Natural killer cell treated with Interleukin-12 subunit alpha and Interleukin-12 subunit beta and Interleukin-15 and Interleukin-18, amount 100 ng/mL, for 72 hours (primary cell): ENCODE measurements at regions not wholly inside any gene's neighbourhood (a gene's known extent, or its start where the extent isn't known, plus 50 kb on each side); places are given as distances from the start of the nearest gene placed in this dataset.
"Not testable (repeated sequence)": the region's sequence is repeated elsewhere in the genome, so short reads cannot be mapped to it uniquely, and the experiment has no call there.

ENCODE experiments used
- ATAC-seq, 2 donors: fragments of 150-1000 bp; cut with Tn5 transposase in 1 of 2; sonication (Bioruptor Pico), chemical (Tn5 transposase) in 1 of 2; 2 replicates each; pipeline ENCODE4 v1.10.0; 2021
- DNase-seq: peaks from one replicate; pipeline ENCODE4 v3.0.0; 2022; ENCODE audit warnings: low spot score
- H3K27ac Mint-ChIP-seq, 2 donors: 1 replicate in 1 of 2; 2 replicates in 1 of 2; pipeline ENCODE4 v1.8.0; 2022; ENCODE audit warnings: mixed read lengths in 2 of 2, mild to moderate bottlenecking in 1 of 2, moderate library complexity in 1 of 2
- H3K27me3 Mint-ChIP-seq, 2 donors: 1 replicate in 1 of 2; 2 replicates in 1 of 2; pipeline ENCODE4 v1.8.0; 2022; ENCODE audit warnings: mixed read lengths in 2 of 2
- H3K36me3 Mint-ChIP-seq: one replicate; pipeline ENCODE4 v1.8.0; 2022; ENCODE audit warnings: mixed read lengths
- H3K4me1 Mint-ChIP-seq, 2 donors: 1 replicate in 1 of 2; 2 replicates in 1 of 2; pipeline ENCODE4 v1.8.0; 2022; ENCODE audit warnings: low read depth in 2 of 2, mixed read lengths in 2 of 2, mild to moderate bottlenecking in 1 of 2
- H3K4me3 Mint-ChIP-seq: one replicate; pipeline ENCODE4 v1.8.0; 2022; ENCODE audit warnings: mixed read lengths
- H3K9me3 Mint-ChIP-seq: 2 replicates; pipeline ENCODE4 v1.8.0; 2022; ENCODE audit warnings: mixed read lengths

DNA sequence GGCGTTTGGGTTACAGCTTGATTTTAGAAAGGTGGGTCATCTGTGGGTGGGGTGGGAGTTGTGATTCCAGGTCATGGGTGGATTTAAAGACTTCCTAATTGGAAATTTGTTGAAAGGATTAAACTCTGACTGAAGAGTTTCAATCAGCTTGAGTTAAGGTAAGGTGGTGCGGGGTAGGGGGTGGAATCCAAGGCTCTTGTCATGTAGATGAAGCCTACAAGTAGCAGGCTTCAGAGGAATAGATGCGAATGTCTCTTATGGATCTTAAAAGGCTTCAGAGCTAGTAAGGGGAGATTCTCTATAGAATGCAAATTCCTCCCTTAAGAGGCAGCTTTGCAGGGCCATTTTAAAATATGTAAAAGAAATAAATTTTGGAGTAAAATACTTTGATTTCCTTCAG lies 645.3 kb downstream of the FRK start:
- Mint-ChIP-seq H3K27me3 (no peaks in the 10 kb centered on the region), H3K36me3 (no peaks in the 10 kb centered on the region), H3K4me1 (no peaks in the 10 kb centered on the region), H3K9me3 (peaks cover 12% of the 10 kb centered on the region), H3K4me3 (no peak overlapping the region), H3K27ac (no peak overlapping the region)
- DNase-seq (no peak), ATAC-seq (no peak)

DNA sequence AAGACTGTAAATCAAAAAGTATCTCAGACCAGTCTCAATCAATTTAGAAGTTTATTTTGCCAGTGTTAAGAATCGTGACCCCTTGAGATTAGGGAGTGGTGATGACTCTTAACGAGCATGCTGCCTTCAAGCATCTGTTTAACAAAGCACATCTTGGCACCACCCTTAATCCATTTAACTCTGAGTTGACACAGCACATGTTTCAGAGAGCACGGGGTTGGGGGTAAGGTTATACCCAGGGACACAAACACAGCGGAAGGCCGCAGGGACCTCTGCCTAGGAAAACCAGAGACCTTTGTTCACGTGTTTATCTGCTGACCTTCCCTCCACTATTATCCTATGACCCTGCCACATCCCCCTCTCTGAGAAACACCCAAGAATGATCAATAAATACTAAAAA lies 645.8 kb downstream of the FRK start:
- H3K27ac Mint-ChIP-seq, H3K27me3 Mint-ChIP-seq, DNase-seq, H3K4me3 Mint-ChIP-seq, H3K4me1 Mint-ChIP-seq, ATAC-seq, H3K36me3 Mint-ChIP-seq: not testable (repeated sequence)
- H3K9me3 Mint-ChIP-seq: peaks cover 13% of the 10 kb centered on the region

GRCh38 chr6:115411756-115412155 lies 648.9 kb downstream of the FRK start:
- Mint-ChIP-seq H3K27me3 (no peaks in the 10 kb centered on the region), H3K27ac (no peak overlapping the region)

GRCh38 chr6:115404446-115404845 lies 656.2 kb downstream of the FRK start:
- Mint-ChIP-seq H3K4me1 (no peaks in the 10 kb centered on the region), H3K36me3 (peaks cover 5% of the 10 kb centered on the region), H3K27me3 (no peaks in the 10 kb centered on the region), H3K9me3 (peaks cover 14% of the 10 kb centered on the region), H3K4me3 (no peak overlapping the region), H3K27ac (no peak overlapping the region)
- DNase-seq: no peak
- ATAC-seq: no peak

More at GRCh38 chr6:115411756-115412155, 648.9 kb downstream of the FRK start:
- no peaks in the 10 kb centered on the region for H3K36me3 Mint-ChIP-seq
- H3K4me3 Mint-ChIP-seq: no peak overlapping the region
- H3K9me3 Mint-ChIP-seq: peaks cover 13% of the 10 kb centered on the region
- H3K4me1 Mint-ChIP-seq: no peaks in the 10 kb centered on the region
- ATAC-seq (no peak), DNase-seq (no peak)

GRCh38 chr6:115398607-115399006 lies 662.1 kb downstream of the FRK start:
- ATAC-seq: no peak
- no peak overlapping the region for H3K4me3 Mint-ChIP-seq
- H3K27ac Mint-ChIP-seq: no peak overlapping the region
- H3K4me1 Mint-ChIP-seq: no peaks in the 10 kb centered on the region
- peaks cover 16% of the 10 kb centered on the region for H3K9me3 Mint-ChIP-seq
- H3K36me3 Mint-ChIP-seq: peaks cover 4% of the 10 kb centered on the region
- DNase-seq: no peak
- H3K27me3 Mint-ChIP-seq: no peaks in the 10 kb centered on the region

GRCh38 chr6:115396112-115396906 lies 664.4 kb downstream of the FRK start:
- no peaks in the 10 kb centered on the region for H3K4me1 Mint-ChIP-seq
- peaks cover 33% of the 10 kb centered on the region for H3K9me3 Mint-ChIP-seq
- no peak for ATAC-seq
- no peak overlapping the region for H3K4me3 Mint-ChIP-seq
- no peaks in the 10 kb centered on the region for H3K27me3 Mint-ChIP-seq
- H3K36me3 Mint-ChIP-seq: peaks cover 17% of the 10 kb centered on the region
- H3K27ac Mint-ChIP-seq: no peak overlapping the region
- DNase-seq: no peak

- Mint-ChIP-seq H3K27ac (no peak overlapping the region), H3K4me3 (no peak overlapping the region), H3K36me3 (peaks cover 21% of the 10 kb centered on the region), H3K9me3 (peaks cover 42% of the 10 kb centered on the region), H3K4me1 (no peaks in the 10 kb centered on the region), H3K27me3 (no peaks in the 10 kb centered on the region)
- no peak for DNase-seq
- ATAC-seq: no peak
These were observed 666.9 kb downstream of the FRK start for GRCh38 chr6:115393821-115394220.

- no peaks in the 10 kb centered on the region for H3K4me1 Mint-ChIP-seq
- peaks cover 5% of the 10 kb centered on the region for H3K36me3 Mint-ChIP-seq
- H3K9me3 Mint-ChIP-seq: peaks cover 18% of the 10 kb centered on the region
- no peak overlapping the region for H3K4me3 Mint-ChIP-seq
- DNase-seq: no peak
- no peak for ATAC-seq
- no peaks in the 10 kb centered on the region for H3K27me3 Mint-ChIP-seq
- no peak overlapping the region for H3K27ac Mint-ChIP-seq
These were observed 690.5 kb downstream of the FRK start for GRCh38 chr6:115370202-115370601.

DNA sequence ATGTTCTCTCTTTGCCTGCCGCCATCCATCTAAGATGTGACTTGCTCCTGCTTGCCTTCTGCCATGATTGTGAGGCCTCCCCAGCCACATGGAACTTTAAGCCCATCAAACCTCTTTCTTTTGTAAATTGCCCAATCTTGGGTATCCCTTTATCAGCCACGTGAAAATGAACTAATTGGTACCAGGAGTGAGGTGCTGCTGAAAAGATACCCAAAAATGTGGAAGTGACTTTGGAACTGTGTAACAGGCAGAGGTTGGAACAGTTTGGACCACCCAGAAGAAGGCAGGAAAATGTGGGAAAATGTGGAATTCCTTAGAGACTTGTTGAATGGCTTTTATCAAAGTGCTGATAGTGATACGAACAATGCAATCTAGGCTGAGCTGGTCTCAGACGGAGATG lies 694.9 kb downstream of the FRK start:
- Mint-ChIP-seq H3K27me3 (no peaks in the 10 kb centered on the region), H3K4me3 (no peak overlapping the region), H3K27ac (no peak overlapping the region), H3K4me1 (no peaks in the 10 kb centered on the region), H3K9me3 (peaks cover 15% of the 10 kb centered on the region), H3K36me3 (peaks cover 5% of the 10 kb centered on the region)
- ATAC-seq: no peak
- no peak for DNase-seq

DNA sequence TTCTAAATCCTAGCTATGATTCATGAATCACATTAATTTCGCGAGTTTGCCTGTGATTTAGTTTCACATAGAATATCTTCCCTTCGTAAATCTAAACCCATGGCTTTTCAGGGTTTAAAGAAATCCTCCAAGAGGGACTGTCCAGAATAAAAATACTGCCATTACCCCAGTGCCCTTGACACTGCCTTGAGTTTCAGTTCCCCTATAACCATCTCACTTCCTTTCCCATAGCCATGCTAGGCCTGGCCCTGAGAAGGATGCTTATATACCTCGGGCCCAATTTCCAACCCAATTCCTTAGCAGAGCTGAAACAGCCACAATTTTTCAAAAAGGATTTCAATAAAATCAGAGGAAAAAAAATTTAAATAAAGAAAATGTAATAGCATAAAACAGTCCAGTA lies 697.3 kb downstream of the FRK start:
- H3K4me1 Mint-ChIP-seq: no peaks in the 10 kb centered on the region
- H3K9me3 Mint-ChIP-seq: peaks cover 22% of the 10 kb centered on the region
- DNase-seq: no peak
- H3K27me3 Mint-ChIP-seq: no peaks in the 10 kb centered on the region
- no peak overlapping the region for H3K4me3 Mint-ChIP-seq
- no peak overlapping the region for H3K27ac Mint-ChIP-seq
- ATAC-seq: no peak
- H3K36me3 Mint-ChIP-seq: peaks cover 5% of the 10 kb centered on the region

GRCh38 chr6:115362234-115362633 lies 698.5 kb downstream of the FRK start:
- Mint-ChIP-seq H3K4me1 (no peaks in the 10 kb centered on the region), H3K27me3 (no peaks in the 10 kb centered on the region), H3K36me3 (peaks cover 5% of the 10 kb centered on the region), H3K4me3 (no peak overlapping the region), H3K9me3 (peaks cover 19% of the 10 kb centered on the region), H3K27ac (no peak overlapping the region)
- ATAC-seq: no peak
- no peak for DNase-seq

DNA sequence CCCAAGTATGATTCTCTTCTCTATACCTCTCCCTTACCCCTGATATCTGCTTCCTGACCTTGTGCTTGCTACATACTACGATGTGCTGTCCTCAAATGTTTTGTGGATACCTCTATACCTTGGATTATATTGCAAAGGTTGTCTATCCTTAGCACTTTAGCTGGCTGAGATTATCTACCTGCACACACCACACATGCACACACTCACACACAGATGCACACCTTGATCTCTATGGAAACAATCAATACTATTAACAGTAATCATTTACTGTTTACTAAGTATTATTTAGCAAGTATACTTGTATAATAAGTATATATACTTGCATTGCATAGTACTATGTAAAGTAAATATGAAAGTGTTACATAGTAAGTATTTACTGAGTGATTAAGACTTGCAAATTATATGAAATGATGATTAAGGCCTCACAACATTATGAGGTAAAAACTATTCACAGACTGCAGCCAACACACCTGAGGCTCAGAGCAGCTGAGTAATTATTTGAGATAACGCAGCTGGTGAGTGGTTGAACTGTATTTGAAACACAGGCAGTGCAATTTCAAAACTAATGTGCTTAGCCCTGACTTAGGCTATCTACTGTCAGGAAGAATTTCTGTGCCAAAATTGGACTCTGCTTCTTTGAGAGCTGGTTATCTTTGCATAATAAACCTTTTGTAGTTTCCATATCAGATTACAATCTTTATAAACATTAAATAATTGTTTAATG lies 699.9 kb downstream of the FRK start:
- peaks cover 18% of the 10 kb centered on the region for H3K9me3 Mint-ChIP-seq
- H3K4me3 Mint-ChIP-seq: no peak overlapping the region

DNA sequence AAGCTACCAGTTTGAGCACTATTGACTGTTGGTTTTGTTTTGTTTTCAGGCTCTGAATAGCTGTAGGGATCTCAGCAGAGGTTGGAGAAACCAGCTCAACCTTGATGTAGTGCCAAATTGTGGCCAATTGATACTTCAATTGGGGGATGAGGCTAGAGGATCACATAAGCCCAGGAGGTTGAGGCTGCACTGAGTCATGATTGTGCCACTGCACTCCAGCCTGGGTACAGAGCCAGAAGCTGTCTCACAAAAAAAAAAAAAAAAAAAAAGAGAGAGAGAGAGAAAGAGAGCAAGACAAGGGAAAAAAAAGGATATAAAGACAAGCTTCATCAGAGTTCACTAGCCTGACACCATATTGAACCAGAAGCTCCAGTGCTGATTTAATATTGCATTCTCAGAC lies 702.1 kb downstream of the FRK start:
- Mint-ChIP-seq H3K27me3 (no peaks in the 10 kb centered on the region), H3K36me3 (no peaks in the 10 kb centered on the region)
- DNase-seq: no peak

More for the DNA sequence above, 699.9 kb downstream of the FRK start:
- Mint-ChIP-seq H3K36me3 (peaks cover under 1% of the 10 kb centered on the region), H3K27ac (no peak overlapping the region), H3K4me1 (no peaks in the 10 kb centered on the region), H3K27me3 (no peaks in the 10 kb centered on the region)
- ATAC-seq (no peak), DNase-seq (no peak)

GRCh38 chr6:115356371-115356770 lies 704.3 kb downstream of the FRK start:
- Mint-ChIP-seq H3K36me3 (no peaks in the 10 kb centered on the region), H3K4me3 (no peak overlapping the region), H3K4me1 (no peaks in the 10 kb centered on the region), H3K9me3 (peaks cover 20% of the 10 kb centered on the region), H3K27ac (no peak overlapping the region), H3K27me3 (no peaks in the 10 kb centered on the region)
- DNase-seq: no peak
- no peak for ATAC-seq

More for the DNA sequence above, 702.1 kb downstream of the FRK start:
- Mint-ChIP-seq H3K27ac (no peak overlapping the region), H3K4me3 (no peak overlapping the region), H3K9me3 (peaks cover 20% of the 10 kb centered on the region), H3K4me1 (no peaks in the 10 kb centered on the region)
- no peak for ATAC-seq
